Adipocyte (in vitro differentiated cells): ENCODE measurements at regions not wholly inside any gene's neighbourhood (a gene's known extent, or its start where the extent isn't known, plus 50 kb on each side); places are given as distances from the start of the nearest gene placed in this dataset.

Experiments
- DNase-seq: peaks from one replicate; pipeline ENCODE4 v3.0.0-alpha.2; 2015; ENCODE audit warnings: low read depth
- H3K27me3 ChIP-seq: replicated peaks from 2 replicates; pipeline ENCODE4 v1.7.0; 2013; ENCODE audit warnings: mild to moderate bottlenecking, low read length, moderate library complexity; ENCODE audit not compliant: control insufficient read depth, insufficient read depth
- H3K36me3 ChIP-seq: 2 replicates; pipeline ENCODE4 v1.7.0; 2013; ENCODE audit warnings: low read length, mild to moderate bottlenecking, moderate library complexity; ENCODE audit not compliant: control insufficient read depth, insufficient read depth, severe bottlenecking
- H3K4me1 ChIP-seq: 2 replicates; pipeline ENCODE4 v1.7.0; 2013; ENCODE audit warnings: mild to moderate bottlenecking, low read length, moderate library complexity; ENCODE audit not compliant: control insufficient read depth, insufficient read depth
- H3K4me3 ChIP-seq: 2 replicates; pipeline ENCODE4 v1.7.0; 2013; ENCODE audit warnings: mild to moderate bottlenecking, low read length, moderate library complexity
- H3K9ac ChIP-seq: 2 replicates; pipeline ENCODE4 v1.7.0; 2013; ENCODE audit warnings: mild to moderate bottlenecking, low read length, moderate library complexity
- H3K9me3 ChIP-seq: 2 replicates; pipeline ENCODE4 v1.7.0; 2013; ENCODE audit warnings: mild to moderate bottlenecking, low read length, moderate library complexity; ENCODE audit not compliant: control insufficient read depth

DNA sequence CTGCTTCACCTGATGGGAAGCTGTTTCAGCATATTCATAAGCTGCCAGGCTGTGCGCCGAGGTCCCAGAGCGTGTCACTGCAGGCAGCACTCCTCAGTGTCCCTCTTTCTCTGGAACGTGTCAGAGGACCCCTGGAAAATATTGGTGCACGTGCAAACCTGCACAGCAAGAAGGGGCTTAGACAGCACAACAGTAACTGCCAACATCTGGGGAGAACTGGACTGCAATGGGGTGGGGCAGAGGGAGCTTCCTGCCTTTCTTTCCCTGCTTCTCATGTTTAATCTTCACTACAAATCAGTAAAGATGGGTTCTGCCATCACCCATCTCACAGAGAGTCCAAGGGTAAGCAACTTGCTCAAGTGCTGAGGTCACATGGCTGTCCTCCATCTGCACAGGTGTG, 86.5 kb upstream of the GPR26 start:
- Histone ChIP-seq H3K27me3 (peaks cover 56% of the 10 kb centered on the region), H3K36me3 (no peaks in the 10 kb centered on the region), H3K9me3 (peaks cover 3% of the 10 kb centered on the region), H3K4me1 (peaks cover 7% of the 10 kb centered on the region), H3K4me3 (no peak overlapping the region), H3K9ac (no peak overlapping the region)
- no peak for DNase-seq

DNA sequence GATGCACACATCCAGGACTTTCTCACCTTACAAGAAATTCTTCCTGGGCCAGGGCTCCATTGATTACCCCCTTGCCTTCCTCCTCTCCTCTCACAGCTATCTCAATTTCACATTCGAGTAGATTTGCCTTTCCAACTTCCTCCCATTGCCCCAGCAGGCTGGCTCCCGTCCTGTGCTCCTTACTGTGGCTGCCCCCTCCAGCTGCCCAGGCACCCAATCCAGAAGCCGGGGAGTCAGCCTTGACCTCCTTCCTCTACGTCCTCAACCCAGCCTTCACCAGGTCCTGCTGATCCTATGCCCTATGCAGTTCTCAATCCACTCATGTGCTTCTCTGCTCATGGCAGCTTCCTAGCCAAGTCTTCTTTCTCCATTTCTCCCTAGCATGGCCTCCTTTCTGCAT, 85.7 kb upstream of the GPR26 start:
- Histone ChIP-seq H3K27me3 (peaks cover 61% of the 10 kb centered on the region), H3K4me3 (no peak overlapping the region), H3K9ac (no peak overlapping the region), H3K36me3 (no peaks in the 10 kb centered on the region), H3K9me3 (peaks cover 3% of the 10 kb centered on the region), H3K4me1 (peaks cover 7% of the 10 kb centered on the region)
- no peak for DNase-seq

DNA sequence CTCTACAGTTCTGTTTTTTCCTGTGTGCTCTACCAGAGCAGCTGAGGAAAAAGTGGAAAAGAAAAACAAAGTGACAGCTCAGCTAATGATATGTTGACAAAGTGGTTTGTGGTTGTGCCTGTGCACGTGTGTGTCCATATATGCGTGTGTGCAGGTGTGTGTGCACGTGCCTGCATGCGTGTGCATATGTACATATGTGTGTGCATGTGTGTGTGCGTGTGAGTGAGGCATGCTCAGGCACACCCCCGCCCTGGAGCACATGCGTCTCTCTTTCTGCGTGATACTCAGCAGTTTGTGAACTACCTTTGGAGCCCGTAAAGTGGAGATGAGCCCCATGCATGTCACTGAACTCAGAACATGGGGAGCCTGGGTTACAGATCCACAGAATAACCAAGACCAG, 84.5 kb upstream of the GPR26 start:
- H3K4me3 ChIP-seq: no peak overlapping the region
- H3K36me3 ChIP-seq: no peaks in the 10 kb centered on the region
- H3K9ac ChIP-seq: no peak overlapping the region
- DNase-seq: no peak
- peaks cover 7% of the 10 kb centered on the region for H3K4me1 ChIP-seq
- H3K9me3 ChIP-seq: no peaks in the 10 kb centered on the region
- H3K27me3 ChIP-seq: peaks cover 53% of the 10 kb centered on the region

DNA sequence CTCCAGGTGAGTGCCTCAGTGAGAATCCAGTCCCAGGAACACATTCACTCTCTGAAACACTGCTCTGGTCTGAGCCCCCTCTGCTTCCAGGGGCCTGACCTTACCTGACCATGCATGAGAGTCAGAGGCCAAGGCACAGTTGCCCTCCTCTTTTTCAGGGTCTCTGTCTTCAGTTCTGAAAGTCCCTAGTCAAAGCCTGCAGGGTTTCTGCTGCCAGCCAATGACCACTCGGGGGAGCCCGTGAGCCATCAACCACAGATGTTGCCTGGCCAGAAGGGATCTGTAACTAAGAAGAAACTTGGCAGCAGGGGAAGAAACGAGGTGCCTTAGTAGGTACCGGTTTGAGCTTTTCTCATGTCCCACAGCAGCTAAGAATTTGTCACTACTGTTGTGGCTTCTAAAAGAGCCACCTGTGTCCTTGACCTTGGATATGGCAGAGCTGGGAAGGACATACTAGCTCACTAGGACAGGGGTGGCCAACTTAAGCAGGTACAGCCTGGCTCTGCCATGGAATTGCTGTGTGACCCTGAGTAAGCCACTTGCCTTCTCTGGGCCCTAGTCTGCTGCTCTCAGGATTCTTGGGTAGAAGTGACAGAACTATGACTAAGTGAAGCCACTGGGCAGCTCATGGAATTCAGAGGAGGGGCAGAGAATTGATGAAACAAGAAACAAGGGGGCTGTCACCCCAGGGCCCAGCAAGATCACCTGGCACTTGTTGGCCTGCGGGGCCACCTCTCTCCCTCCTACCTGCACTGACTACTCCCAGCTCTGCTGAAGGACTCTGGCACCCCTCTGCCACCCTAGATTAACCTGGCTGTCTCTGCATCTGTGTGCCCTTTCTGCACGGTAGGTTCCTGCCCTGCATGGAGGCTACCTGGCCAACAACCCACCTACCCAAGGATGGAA, 83.8 kb upstream of the GPR26 start:
- Histone ChIP-seq H3K4me3 (no peak overlapping the region), H3K27me3 (peaks cover 52% of the 10 kb centered on the region), H3K4me1 (peaks cover 7% of the 10 kb centered on the region), H3K36me3 (no peaks in the 10 kb centered on the region), H3K9me3 (no peaks in the 10 kb centered on the region), H3K9ac (no peak overlapping the region)
- peak; percentile 93 for DNase-seq

DNA sequence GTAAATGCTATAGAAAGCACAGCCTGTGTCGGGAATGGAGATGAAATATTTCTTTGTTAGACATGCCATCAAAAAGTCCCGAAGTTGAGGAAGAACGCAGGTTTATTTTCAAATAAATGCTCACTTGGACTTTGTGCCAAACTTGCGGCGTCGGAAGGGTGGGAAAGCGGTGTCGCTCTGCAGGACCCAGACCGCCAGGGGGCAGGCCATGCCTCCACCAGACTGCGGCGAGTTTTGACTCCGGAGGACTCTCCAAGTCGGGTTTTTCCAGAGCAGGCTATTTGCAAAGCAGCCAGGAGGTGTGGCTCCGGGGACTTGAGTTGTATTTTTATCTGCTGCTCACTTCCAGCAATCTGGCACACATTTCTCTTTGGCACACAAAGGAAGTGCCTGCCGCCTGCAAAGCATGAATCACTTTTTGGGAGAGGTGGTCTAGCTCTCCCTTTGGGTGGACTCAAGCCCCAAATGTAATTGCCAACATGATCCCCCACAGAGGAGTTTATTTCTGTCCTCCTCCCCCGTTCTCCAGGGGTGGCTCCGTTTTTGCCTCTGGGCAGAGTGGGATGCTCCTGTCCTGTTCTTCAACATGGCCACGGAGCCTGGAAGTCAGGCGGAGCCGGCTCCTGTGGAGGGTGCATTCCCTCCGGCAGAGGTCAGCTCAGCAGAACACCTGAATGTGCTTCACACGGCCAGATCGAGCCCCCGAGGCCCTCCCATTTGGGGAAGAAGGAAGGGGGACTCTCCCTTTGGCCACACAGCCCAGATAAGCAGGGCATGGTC, 82.3 kb upstream of the GPR26 start:
- peak; percentile 97 for DNase-seq
- peaks cover 49% of the 10 kb centered on the region for H3K27me3 ChIP-seq
- no peaks in the 10 kb centered on the region for H3K36me3 ChIP-seq
- no peak overlapping the region for H3K4me3 ChIP-seq
- H3K9me3 ChIP-seq: no peaks in the 10 kb centered on the region
- H3K9ac ChIP-seq: no peak overlapping the region
- peaks cover 7% of the 10 kb centered on the region for H3K4me1 ChIP-seq

DNA sequence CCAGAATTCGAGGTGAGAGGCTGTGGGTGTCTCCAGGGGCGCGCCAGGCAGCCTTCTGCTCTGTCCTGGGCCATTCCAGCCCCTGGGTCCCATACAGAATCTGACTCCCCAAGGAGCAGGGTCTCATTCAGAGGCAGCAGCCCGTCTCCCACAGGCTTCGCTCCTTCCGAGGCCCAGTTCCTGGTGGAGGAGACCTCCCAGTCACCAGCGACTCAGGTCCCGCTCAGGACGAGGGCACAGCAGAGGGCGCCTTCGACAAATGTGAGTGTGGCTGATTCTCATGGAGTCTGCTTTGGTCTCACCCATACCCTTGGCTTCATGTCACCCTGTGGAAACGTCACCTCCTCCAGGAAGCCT, 81.8 kb upstream of the GPR26 start:
- H3K9ac ChIP-seq: no peak overlapping the region
- no peak overlapping the region for H3K4me3 ChIP-seq
- peaks cover 7% of the 10 kb centered on the region for H3K4me1 ChIP-seq
- H3K27me3 ChIP-seq: peaks cover 43% of the 10 kb centered on the region
- DNase-seq: no peak
- H3K36me3 ChIP-seq: no peaks in the 10 kb centered on the region
- no peaks in the 10 kb centered on the region for H3K9me3 ChIP-seq

DNA sequence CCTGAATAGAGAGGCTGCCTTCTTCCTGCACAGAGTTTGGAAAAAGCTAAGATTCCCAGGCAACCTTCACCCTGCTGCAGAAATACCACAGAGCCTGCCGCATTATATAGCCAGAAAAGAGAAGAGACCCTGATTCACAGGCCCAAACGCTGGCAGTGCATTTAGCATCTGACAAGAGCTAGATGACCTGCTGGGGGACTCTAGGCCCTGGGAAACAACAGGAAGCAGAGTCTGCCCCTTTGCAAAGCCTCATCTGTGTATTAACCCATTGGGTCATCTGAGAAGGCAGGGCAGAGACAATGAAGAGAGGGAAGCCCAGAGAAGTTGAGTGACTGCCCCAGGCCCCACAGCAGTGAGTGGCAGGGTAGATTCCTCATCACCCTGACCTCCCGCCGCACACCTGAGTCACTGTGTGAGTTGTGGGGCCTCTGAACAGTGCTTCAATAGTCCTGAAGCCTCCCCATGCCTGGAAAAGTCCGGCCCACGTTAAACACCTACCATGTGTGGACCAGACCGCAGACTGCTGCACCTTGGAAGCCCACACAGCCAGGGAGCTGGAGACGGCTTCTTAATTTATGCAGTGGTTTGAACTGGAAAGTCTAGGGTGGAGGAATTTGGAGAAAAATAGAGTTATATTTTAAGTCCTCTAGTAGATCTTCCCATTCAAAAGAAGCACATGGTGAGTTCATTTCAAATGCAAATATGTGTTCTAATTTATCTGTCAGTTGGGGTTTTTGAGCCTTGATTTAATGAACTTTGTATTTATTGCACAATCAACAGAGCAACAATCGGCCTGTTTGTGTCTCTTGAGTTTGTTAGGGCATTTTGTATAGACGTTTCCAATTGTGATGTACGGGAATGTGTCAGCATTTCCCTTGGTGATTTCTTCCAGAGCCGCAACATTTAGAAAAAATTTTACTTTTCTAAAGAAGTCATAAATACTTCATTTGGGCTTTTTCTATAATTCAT, 80.4 kb upstream of the GPR26 start:
- no peaks in the 10 kb centered on the region for H3K36me3 ChIP-seq
- H3K4me1 ChIP-seq: peaks cover 7% of the 10 kb centered on the region
- no peak overlapping the region for H3K4me3 ChIP-seq
- DNase-seq: no peak
- H3K27me3 ChIP-seq: peaks cover 31% of the 10 kb centered on the region
- no peak overlapping the region for H3K9ac ChIP-seq
- H3K9me3 ChIP-seq: no peaks in the 10 kb centered on the region

DNA sequence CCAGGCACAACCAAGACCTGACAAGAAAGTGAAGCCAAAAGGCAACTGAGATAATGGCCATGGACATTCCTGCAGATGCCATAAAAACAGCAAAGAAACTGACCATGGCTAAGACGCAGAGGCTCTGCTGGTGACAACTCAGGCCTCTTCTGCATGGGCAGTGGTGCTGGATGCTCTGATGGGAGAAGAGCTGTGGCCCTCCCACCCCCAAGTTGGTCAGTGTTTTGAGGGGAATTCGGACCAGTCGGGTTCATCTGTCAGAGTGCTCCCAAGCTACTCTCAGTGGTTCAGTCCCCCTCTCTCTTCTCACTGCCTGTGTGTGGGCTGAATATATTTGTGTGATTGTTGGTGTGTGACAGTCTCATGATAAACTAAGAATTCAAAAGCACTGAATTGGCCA, 79.0 kb upstream of the GPR26 start:
- no peak overlapping the region for H3K9ac ChIP-seq
- no peak for DNase-seq
- H3K36me3 ChIP-seq: no peaks in the 10 kb centered on the region
- H3K9me3 ChIP-seq: peaks cover under 1% of the 10 kb centered on the region
- H3K4me1 ChIP-seq: peaks cover 7% of the 10 kb centered on the region
- H3K27me3 ChIP-seq: peaks cover 19% of the 10 kb centered on the region
- H3K4me3 ChIP-seq: no peak overlapping the region

DNA sequence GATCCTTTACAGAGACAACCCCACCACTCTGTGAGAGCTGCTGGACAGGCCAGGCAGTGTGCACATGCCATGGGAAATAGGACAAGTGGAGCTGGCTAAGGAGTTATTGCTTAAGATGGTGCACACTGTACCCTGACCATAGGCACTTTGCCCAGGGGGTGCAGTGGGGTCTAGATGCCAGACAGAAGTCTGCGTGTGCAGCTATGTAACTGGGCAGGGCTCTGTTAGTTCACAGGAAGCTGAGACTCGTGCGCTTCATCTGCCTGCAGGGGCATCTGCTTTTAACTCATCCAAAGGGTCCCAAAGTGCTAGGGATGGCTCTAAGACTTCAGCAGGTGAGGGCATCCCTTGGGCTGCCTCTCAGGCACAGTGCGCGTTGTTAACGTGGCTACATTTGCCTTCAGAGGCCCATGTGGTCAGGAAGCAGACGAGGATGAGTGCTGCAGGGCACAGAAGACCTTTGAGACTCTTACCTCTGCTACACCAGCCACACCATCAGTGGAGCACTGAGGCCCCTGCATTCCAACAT, 77.7 kb upstream of the GPR26 start:
- Histone ChIP-seq H3K4me3 (no peak overlapping the region), H3K36me3 (no peaks in the 10 kb centered on the region), H3K4me1 (peaks cover 7% of the 10 kb centered on the region), H3K9ac (no peak overlapping the region), H3K9me3 (peaks cover 8% of the 10 kb centered on the region), H3K27me3 (peaks cover 8% of the 10 kb centered on the region)
- no peak for DNase-seq

DNA sequence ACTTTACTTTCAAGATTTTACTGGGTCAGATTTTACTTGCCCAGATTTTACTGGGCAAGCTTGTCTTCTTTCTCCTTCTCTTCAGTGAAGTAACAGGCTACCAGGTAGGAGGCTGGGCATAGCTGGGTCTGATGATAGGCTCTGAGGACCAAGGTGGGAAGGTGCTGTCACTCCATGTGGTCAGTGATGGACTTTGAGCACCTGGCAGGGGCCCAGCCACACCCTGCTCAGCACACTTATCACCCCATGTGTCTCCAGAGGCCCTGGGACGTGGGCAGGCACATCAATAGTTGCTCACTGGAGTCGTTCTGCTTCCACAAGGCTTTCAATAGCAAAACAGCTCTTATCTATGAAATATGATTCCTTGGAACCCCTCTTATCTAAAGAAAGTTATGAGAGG, 70.5 kb upstream of the GPR26 start:
- Histone ChIP-seq H3K9ac (no peak overlapping the region), H3K9me3 (peaks cover 12% of the 10 kb centered on the region), H3K36me3 (no peaks in the 10 kb centered on the region), H3K27me3 (peaks cover 13% of the 10 kb centered on the region), H3K4me1 (no peaks in the 10 kb centered on the region), H3K4me3 (no peak overlapping the region)
- DNase-seq: no peak
